GM18519 (cell line): ENCODE measurements at regions not wholly inside any gene's neighbourhood (a gene's known extent, or its start where the extent isn't known, plus 50 kb on each side); places are given as distances from the start of the nearest gene placed in this dataset.
"Not testable (repeated sequence)": the region's sequence is repeated elsewhere in the genome, so short reads cannot be mapped to it uniquely, and the experiment has no call there.

Experiments used
- ATAC-seq: cut with Tn5 transposase; IDR thresholded peaks from one replicate; pipeline ENCODE4 v1.9.1; 2021; ENCODE audit warnings: mild to moderate bottlenecking, moderate library complexity; ENCODE audit not compliant: unreplicated experiment, low FRiP score

DNA sequence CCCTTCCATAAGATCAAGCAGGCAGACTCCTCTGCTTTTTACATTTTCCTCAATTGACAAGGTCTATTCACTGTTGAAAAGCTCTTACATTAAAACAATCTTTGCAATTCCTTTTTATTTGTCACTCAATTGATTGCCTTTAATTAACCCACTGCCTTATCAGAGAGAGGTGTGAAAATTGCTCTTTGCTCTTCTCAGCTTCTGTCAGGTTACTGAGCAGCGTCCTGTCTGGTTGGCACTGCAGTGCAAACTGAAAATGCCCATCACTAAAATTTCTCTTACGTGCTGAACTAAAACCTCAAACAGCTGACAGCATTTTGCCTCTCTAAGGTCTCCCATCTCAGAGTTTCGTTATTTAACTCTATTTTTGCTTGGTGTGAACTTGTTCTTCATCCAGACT, 504.1 kb upstream of the ATXN7L3B start:
- no peak for ATAC-seq

DNA sequence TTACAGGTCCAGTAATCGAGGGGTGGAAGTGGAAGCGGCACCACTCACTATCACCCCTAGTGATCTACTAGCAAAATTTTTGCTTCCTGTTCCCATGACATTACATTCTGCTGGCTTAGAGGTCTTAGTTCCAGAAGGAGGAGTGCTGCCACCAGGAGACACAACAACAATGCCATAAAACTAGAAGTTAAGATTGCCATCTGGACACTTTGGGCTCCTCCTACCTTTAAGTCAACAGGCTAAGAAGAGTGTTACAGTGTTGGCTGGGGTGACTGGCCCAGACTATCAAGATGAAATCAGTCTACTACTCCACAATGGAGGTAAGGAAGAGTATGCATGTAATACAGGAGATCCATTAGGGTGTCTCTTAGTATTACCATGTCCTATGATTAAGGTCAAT, 498.5 kb upstream of the ATXN7L3B start:
- ATAC-seq, result not testable (repeated sequence)

DNA sequence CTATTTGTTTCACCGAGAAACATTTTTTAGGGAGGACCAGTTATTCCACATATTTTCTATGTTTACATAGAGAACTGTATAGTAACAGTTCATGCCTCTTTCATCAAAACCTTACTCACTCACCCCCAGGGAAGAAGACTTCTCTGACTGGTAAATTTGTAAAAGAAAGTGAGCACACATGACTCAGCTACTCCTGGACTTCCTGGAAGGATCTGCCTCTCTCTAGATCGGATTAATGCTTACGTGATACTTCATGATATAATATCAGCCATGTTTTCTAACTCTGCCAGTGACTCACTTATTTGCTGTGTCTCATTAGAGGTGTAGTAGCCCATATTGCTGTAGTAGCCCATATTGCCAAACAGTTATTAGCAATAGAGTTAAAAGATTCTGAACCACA, 494.3 kb upstream of the ATXN7L3B start:
- no peak for ATAC-seq

DNA sequence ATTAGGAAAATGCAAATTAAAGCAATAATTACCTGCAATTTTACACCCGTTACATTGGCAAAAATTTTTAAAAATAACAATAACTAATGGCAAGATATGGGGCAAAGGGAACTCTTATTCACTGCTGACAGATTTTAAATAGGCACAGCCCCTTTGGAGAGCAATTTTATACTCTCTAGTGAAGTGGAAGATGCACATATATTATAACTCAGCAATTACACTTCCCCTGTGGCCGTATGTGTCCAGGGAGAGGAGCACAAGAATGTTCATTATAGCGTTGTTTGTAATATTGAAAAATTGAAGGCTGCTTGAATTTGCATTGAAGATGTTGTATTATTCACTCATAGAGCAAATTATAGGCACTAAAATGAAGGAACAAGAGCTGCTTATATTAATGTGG, 488.3 kb upstream of the ATXN7L3B start:
- no peak for ATAC-seq

DNA sequence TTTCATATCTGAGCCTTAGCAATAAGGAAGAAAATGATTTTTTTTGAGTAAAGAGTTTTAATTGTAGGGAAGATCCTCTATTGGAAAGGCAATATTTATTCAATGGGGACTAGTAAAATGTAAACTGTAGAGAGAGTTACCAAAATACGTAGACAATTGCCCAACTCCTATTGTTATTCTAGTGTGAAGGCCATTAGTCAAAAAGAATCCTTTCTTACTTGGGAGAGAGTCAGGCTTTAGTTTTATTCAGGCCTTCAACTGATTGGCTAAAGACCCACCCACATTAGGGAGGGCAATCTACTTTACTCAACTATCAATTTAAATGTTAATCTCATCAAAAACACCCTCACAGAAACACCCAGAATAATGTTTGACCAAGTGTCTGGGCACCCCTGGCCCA, 485.8 kb upstream of the ATXN7L3B start:
- no peak for ATAC-seq

DNA sequence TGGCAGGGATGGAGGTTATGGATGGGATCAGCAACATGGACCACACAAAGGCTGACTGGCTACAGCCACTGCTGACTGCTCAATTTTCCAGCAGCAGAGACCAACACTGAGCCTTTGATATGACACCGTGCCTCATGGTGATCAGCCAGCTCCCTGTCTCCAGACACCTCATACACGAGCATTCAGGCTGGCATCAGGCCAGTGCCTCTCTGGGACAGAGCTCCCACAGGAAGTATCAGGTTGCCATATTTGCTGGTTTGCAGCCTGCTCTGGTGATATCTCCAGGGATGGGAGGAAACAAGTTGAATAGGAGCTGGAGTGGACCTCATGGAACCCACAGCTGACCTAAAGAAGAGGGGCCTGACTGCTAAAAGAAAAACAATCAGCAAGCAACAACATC, 471.2 kb upstream of the ATXN7L3B start:
- ATAC-seq, result no peak

DNA sequence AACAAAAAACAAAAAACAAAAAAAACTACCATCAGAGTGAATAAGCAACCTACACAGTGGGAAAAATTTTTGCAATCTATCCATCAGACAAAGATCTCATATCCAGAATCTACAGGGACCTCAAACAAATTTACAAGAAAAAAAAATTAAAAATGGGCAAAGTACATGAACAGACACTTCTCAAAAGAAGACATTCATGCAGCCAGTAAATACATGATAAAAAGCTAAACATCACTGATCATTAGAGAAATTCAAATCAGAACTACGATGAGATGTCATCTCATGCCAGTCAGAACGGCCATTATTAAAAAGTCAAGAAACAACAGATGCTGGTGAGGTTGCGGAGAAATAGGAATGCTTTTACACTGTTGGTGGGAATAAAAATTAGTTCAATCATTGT, 466.5 kb upstream of the ATXN7L3B start:
- no peak for ATAC-seq

DNA sequence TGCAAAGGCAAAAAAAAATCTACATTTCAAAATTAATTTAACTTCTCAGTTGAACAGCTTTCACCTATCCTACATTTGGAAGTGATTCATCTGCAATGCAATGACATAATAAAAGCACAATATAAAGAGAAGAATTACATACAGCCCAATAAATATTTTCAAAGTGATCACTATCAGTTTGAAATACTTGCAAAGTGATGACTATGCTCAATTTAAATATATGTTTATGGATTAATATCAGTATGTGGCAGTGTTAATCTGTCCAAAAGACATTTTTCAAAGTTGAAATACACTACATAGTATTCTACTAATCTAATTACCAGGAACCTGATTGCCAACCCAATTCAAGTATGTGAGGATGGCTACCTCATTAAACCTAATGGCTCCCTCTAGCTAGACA, 460.7 kb upstream of the ATXN7L3B start:
- ATAC-seq, result no peak

DNA sequence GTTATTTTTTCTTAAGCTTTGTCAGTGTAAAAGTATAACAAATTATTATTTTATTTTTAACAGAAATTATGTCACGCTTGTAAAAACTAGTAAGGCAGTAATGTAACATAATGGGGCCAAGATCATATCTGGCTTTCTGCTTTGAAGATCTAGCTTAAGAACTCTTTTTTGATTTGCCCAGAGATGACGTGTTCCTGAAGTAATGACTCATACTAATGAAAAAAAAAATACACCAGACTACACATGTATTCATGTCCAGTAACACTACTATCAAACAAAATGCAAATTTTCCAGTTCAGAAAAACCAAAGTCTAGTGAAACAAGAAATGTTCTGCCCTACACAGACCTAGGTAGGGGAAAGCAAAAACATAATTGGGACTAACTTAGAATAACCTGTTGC, 432.2 kb upstream of the ATXN7L3B start:
- no peak for ATAC-seq

DNA sequence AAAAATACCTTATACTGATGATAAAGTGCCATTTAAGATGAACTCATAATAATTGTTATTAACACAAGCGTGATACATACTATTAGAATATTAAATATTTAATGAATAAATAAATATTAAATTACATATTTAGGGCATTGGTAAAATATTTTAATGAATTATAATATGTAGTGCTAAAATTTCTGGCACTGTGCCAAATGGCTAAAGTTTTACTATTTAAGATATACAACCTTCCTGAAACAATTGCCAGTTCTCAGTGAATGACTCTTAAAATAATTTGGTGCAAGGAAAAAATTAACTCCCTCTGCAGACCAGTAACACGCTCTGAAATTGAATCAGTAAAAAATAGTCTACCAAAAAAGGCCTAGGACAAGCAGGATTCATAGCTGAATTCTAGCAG, 428.9 kb upstream of the ATXN7L3B start:
- ATAC-seq, result no peak

DNA sequence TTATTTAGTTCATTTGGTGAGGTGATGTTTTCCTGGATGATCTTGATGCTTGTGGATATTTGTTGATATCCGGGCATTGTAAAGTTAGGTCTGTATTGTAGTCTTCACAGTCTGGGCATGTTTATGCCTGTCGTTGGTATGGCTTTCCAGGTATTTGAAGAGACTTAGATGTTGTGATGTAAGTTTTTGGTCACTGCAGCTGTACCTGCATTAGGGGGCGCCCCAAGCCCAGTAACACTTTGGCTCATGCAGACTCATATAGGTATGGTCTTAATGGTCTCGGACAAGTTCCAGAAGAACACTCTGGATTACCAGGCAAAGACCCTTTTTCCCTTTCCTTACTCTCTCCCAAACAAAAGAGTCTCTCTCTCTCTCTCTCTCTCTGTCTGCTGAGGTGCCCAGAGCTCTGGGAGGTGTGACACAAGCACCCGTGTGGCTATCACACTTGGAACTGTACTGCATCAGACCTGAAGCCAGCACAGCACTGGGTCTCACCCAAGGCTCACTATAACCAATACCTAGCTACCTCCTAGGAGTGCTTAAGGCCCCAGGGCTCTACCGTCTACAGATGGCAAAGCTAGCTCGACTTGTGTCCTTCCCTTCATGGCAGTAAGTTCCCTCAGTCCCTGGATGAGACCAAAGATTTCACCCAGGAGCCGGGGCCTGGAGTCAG, 425.8 kb upstream of the ATXN7L3B start:
- ATAC-seq, result no peak

DNA sequence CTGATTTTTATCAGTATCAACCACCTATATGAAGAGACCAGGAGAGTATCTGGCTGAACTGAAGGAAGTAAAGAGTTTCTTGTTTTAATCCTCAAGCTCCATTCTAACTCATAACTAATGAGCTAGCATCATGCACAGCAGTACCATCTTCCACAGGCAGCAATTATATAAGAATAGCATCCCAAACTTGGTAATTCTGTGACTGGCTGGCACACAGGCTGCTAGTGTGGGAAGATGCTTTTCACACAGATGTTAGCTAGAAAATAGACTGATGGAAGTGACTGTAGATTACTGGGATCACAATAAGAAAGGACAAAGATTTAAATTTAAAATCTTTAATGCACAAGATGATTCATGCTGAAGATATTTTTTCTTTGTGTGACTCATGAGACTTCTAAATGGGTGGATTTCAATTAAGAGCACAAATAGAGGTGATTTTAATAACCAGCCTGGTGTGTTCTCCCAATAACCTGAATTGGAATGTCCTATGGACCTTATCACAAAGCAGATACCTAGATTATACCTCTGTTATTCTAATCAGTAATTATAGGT, 417.7 kb upstream of the ATXN7L3B start:
- ATAC-seq, result no peak

DNA sequence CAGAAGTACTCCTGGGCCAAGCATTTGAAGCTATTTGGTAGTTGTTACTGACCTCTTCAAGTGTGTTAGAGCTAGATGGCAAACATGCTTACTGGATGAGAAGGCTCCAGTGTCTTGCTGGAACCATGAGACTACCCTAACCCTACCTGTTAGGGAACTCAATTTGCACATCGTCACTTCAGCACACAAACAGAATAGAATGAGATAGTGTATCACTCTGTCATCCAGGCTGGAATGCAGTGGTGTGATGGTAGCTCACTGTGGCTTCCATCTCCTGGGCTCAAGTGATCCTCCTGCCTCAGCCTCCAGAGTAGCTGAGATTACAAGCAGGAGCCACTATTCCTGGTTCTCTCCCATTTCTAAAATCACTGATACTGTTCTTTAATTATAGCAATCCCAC, 417.0 kb upstream of the ATXN7L3B start:
- no peak for ATAC-seq

DNA sequence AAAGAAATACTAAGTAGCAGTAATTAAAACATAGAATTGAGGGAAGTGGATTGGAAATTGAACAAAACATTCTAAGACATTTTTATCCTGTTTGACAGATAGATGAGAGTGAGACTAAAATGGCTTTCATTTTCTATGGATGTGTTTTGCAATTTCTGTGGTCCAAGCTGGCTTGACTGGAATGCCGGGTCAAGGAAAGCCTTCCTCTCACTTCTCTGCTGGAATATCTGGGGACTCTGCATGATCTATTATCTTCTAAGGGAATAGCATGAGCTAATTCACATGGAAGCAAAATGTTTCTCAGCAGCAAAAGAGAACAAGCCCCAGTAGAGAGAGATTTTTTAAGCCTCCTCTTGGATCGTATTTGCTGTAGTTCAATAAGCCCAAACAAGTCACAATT, 407.9 kb upstream of the ATXN7L3B start:
- no peak for ATAC-seq

DNA sequence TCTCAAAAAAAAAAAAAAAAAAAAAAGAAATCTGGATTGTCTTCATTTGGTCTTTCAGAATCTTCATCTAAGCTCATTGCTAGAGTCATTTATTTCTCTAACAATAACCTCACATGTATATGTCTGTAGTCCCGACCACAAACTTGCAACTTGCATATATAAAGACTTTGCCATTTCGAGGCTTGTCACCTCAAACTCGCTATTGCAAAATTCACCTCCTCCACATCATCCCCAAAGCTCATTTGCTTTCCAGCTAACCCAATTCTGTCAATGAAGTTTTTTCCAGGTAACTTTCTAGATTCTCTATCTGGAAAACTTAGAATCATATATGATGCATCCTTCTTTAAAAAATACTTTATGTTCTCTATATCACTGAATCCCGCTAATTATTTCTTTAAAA, 393.2 kb upstream of the ATXN7L3B start:
- ATAC-seq, result no peak

DNA sequence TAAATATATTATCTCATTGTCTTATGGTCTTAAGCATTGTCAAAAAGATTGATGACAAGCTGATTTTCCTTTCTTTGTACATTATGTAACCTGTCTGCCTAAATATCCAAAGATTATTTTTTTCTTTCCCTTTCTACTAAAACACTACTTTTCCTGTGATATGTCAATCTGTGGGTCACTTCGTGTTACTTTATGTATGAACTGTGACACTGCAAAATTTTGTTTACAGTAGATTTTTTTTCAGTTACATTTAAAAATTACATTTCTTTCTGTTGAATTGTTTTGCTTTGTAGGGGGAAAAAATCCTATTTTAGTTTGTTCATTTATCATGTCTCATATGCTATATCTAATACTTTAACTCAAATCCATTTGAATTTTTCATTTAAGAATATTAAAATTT, 392.3 kb upstream of the ATXN7L3B start:
- ATAC-seq, result no peak

DNA sequence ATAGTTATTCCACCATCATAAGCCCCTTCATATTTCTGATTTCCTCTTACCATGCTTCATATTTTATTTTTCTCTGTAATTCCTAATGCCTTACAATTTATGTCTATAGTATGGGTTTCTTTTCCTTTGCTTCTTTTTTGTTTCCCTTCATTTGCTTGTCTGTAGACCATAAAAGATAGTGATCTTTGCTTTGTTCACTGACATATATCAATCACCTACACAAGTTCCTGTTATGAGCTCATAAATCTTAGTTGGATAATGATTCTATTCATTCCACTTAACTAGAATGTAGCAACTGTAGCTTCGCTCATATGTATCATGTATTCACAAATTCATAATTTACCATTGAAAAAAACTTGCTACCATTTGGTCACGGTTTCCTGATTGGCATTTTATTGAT, 388.8 kb upstream of the ATXN7L3B start:
- no peak for ATAC-seq

DNA sequence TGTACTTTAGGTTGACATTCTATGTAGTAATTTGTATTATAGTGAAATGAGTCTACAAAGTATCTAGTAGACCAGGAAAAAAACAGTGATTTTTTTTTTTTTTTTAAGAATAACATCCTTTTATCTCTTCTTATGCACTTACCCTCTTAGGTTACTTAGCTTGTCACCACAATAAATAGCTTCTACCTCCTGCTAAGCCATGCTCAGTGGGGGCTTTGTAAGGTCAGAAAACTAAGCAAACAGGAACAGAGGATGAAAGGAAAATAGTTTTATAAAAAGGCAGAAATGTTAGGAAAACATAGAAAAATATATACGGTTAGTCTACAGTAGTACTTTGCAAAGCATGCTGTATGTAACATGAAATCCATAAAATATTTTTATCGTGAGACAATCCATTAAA, 385.3 kb upstream of the ATXN7L3B start:
- ATAC-seq, result no peak

DNA sequence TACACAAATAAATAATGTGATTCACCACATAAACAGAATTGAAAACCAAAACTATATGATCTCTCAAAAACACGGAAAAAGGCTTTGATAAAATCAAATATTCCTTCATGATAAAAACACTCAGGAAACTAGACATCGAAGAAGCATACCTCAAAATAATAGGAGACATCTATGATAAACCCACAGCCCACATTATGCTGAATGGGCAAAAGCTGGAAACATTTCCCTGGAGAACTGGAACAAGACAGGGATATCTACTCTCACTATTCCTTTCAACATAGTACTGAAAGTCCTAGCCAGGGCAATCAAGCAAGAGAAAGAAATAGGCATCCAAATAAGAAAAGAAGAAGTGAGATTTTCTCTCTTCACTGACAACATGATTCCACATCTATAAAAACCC, 371.5 kb upstream of the ATXN7L3B start:
- ATAC-seq, result no peak

DNA sequence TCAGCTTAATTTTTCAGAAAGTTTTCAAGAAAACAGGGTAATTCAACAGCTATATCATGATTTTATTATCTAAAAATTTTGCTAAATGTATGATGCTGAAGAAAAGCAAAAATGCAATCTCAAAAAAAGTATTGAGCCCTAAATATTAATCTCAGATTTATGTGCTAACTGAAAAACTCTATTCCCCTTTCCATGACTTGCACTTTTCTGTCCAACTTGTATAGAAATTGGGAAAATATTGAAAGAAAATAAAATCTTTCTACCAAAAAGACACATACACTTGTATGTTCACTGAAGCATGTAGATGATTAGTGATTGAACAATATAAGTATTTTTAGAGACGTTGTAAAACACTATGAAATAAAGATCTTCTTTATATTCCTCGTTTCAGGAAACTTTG, 368.0 kb upstream of the ATXN7L3B start:
- no peak for ATAC-seq

DNA sequence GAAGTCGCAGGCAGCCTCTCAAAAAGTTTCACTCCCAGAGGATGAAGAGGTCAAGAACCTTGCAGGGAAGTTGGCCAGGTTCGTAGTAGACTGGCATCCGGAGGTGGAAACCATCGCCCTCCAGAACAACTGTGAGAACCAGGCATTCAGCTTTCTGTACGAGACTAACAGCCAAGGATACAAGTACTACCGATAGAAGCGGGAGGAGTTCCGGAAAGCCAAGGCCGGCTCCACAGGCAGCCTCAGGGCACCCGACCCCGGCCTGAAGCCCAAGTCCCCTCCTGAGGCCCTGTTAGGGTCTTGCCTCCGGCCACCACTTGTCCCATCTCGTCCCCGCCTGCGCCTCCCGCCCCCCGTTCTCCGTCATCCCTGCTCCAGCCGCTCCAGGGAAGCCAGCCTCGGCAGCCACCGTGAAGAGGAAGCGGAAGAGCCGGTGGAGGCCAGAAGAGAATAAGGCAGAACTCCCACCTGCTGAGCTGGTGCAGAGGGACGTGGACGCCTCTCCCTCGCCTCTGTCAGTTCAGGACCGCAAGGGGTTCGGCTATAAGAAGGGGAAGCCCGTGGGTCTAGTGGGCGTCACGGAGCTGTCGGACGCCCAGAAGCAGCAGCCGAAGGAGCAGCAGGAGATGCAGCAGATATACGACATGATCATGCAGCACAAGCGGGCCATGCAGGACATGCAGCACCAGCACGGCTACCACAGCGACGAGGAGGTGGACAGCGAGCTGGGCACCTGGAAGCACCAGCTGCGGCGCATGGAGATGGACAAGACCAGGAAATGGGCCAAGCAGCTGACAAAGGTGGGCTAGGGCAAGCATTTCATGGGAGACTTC, 366.8 kb upstream of the ATXN7L3B start:
- ATAC-seq, result no peak

DNA sequence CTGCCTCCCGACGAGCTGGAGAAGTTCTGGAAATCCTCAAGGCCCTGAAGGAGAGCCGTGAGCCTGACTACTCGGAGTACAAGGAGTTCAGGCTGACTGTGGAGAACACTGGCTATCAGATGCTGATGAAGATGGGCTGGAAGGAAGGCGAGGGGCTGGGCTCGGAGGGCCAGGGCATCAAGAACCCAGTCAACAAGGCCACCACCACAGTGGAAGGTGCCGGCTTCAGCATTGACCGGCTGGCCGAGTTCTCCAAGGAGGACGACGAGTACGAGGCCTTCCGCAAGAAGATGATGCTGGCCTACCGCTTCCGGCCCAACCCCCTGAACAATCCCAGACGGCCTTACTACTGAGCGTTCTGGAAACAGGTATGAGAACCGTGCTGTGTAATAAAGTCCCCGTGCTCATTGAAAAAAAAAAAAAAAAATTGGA, 366.1 kb upstream of the ATXN7L3B start:
- no peak for ATAC-seq
